ENCODE measurements at regions not wholly inside any gene's neighbourhood (a gene's known extent, or its start where the extent isn't known, plus 50 kb on each side); places are given as distances from the start of the nearest gene placed in this dataset.

DNA sequence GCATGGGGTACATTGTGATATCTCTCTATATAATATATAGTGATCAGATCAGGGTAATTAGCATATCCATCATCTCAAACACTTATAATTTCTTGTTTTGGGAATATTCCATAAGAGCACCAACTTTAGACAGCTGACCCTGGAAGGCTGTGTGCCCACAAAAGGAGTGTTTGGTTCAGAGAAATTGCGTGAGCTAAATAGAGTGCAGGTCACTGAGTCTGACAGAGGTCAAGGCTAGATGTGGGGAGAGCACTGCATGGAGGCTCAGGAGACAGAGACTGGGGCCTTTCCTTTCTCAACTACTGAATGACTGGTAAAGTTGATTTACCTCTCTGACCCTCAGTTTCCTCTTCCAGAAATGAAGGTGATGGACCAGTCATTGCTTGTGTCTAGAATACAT is 114.9 kb upstream of the ADGRF1 start (continued):
- TF ChIP-seq, protein P1, sequence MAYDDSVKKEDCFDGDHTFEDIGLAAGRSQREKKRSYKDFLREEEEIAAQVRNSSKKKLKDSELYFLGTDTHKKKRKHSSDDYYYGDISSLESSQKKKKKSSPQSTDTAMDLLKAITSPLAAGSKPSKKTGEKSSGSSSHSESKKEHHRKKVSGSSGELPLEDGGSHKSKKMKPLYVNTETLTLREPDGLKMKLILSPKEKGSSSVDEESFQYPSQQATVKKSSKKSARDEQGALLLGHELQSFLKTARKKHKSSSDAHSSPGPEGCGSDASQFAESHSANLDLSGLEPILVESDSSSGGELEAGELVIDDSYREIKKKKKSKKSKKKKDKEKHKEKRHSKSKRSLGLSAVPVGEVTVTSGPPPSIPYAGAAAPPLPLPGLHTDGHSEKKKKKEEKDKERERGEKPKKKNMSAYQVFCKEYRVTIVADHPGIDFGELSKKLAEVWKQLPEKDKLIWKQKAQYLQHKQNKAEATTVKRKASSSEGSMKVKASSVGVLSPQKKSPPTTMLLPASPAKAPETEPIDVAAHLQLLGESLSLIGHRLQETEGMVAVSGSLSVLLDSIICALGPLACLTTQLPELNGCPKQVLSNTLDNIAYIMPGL (CRISPR knock-in tag; IDR thresholded peaks at IDR 0.05; ENCODE audit: borderline replicate concordance in 1 of 2, low read depth in 1 of 2) = no peak
- TF ChIP-seq FOSL2 (CRISPR knock-in tag; IDR thresholded peaks at IDR 0.05) = peak; percentile 72
- TF ChIP-seq EP300 (IDR thresholded peaks at IDR 0.05; ENCODE audit: low read depth in 2 of 2, low read length in 2 of 2) = peak in 1 of 2 experiments; percentile 71; a peak in 1 of 4 replicates
- TF ChIP-seq EP300 (CRISPR knock-in tag; IDR thresholded peaks at IDR 0.05; ENCODE audit: borderline replicate concordance) = no peak
- TF ChIP-seq MYNN (CRISPR knock-in tag; IDR thresholded peaks at IDR 0.05; ENCODE audit: low read depth) = no peak
- TF ChIP-seq, protein P2, sequence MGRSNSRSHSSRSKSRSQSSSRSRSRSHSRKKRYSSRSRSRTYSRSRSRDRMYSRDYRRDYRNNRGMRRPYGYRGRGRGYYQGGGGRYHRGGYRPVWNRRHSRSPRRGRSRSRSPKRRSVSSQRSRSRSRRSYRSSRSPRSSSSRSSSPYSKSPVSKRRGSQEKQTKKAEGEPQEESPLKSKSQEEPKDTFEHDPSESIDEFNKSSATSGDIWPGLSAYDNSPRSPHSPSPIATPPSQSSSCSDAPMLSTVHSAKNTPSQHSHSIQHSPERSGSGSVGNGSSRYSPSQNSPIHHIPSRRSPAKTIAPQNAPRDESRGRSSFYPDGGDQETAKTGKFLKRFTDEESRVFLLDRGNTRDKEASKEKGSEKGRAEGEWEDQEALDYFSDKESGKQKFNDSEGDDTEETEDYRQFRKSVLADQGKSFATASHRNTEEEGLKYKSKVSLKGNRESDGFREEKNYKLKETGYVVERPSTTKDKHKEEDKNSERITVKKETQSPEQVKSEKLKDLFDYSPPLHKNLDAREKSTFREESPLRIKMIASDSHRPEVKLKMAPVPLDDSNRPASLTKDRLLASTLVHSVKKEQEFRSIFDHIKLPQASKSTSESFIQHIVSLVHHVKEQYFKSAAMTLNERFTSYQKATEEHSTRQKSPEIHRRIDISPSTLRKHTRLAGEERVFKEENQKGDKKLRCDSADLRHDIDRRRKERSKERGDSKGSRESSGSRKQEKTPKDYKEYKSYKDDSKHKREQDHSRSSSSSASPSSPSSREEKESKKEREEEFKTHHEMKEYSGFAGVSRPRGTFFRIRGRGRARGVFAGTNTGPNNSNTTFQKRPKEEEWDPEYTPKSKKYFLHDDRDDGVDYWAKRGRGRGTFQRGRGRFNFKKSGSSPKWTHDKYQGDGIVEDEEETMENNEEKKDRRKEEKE (IDR thresholded peaks at IDR 0.05) = no peak
- no peak for TF ChIP-seq ZBTB42 (CRISPR knock-in tag; IDR thresholded peaks at IDR 0.05)
- TF ChIP-seq, protein P3, sequence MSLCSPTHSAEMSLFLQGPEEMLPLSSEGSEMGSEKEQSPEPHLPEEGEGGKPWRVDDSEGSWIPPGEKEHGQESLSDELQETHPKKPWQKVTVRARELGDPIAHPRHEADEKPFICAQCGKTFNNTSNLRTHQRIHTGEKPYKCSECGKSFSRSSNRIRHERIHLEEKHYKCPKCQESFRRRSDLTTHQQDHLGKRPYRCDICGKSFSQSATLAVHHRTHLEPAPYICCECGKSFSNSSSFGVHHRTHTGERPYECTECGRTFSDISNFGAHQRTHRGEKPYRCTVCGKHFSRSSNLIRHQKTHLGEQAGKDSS (CRISPR knock-in tag; IDR thresholded peaks at IDR 0.05; ENCODE audit: borderline replicate concordance, low read depth) = peak; percentile 36; the same call in 1 of the 2 replicates
- TF ChIP-seq KLF11 (CRISPR knock-in tag; IDR thresholded peaks at IDR 0.05) = no peak
- TF ChIP-seq, protein P4, sequence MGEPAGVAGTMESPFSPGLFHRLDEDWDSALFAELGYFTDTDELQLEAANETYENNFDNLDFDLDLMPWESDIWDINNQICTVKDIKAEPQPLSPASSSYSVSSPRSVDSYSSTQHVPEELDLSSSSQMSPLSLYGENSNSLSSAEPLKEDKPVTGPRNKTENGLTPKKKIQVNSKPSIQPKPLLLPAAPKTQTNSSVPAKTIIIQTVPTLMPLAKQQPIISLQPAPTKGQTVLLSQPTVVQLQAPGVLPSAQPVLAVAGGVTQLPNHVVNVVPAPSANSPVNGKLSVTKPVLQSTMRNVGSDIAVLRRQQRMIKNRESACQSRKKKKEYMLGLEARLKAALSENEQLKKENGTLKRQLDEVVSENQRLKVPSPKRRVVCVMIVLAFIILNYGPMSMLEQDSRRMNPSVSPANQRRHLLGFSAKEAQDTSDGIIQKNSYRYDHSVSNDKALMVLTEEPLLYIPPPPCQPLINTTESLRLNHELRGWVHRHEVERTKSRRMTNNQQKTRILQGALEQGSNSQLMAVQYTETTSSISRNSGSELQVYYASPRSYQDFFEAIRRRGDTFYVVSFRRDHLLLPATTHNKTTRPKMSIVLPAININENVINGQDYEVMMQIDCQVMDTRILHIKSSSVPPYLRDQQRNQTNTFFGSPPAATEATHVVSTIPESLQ (CRISPR knock-in tag; conservative IDR thresholded peaks at IDR 0.05) = no peak
- no peak for TF ChIP-seq NFKB2 (CRISPR knock-in tag; IDR thresholded peaks at IDR 0.05; ENCODE audit: borderline replicate concordance)
- 0 out of 2 replicates have a peak, but pooled peaks have one; percentile 33 for TF ChIP-seq MED1 (CRISPR knock-in tag; IDR thresholded peaks at IDR 0.05)
- peak; percentile 80 for TF ChIP-seq BCL6 (CRISPR knock-in tag; IDR thresholded peaks at IDR 0.05)
- TF ChIP-seq, protein P5, sequence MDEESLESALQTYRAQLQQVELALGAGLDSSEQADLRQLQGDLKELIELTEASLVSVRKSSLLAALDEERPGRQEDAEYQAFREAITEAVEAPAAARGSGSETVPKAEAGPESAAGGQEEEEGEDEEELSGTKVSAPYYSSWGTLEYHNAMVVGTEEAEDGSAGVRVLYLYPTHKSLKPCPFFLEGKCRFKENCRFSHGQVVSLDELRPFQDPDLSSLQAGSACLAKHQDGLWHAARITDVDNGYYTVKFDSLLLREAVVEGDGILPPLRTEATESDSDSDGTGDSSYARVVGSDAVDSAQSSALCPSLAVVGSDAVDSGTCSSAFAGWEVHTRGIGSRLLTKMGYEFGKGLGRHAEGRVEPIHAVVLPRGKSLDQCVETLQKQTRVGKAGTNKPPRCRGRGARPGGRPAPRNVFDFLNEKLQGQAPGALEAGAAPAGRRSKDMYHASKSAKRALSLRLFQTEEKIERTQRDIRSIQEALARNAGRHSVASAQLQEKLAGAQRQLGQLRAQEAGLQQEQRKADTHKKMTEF (CRISPR knock-in tag; IDR thresholded peaks at IDR 0.05) = peak; percentile 49; the same call in 1 of the 2 replicates
- no peak for TF ChIP-seq ZNF224 (CRISPR knock-in tag; IDR thresholded peaks at IDR 0.05)
- TF ChIP-seq, protein P6, sequence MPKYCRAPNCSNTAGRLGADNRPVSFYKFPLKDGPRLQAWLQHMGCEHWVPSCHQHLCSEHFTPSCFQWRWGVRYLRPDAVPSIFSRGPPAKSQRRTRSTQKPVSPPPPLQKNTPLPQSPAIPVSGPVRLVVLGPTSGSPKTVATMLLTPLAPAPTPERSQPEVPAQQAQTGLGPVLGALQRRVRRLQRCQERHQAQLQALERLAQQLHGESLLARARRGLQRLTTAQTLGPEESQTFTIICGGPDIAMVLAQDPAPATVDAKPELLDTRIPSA (CRISPR knock-in tag; IDR thresholded peaks at IDR 0.05; ENCODE audit: borderline replicate concordance) = no peak
- TF ChIP-seq MZF1 (CRISPR knock-in tag; IDR thresholded peaks at IDR 0.05; ENCODE audit: borderline replicate concordance) = no peak
- no peak for TF ChIP-seq MAFK (conservative IDR thresholded peaks at IDR 0.05 in 1 of 2, IDR thresholded peaks at IDR 0.05 in 1 of 2; ENCODE audit: low read length in 2 of 2)
- TF ChIP-seq ZBTB38 (CRISPR knock-in tag; IDR thresholded peaks at IDR 0.05) = no peak
- TF ChIP-seq ZNF570 (CRISPR knock-in tag; IDR thresholded peaks at IDR 0.05; ENCODE audit: borderline replicate concordance) = no peak
